Esophagus muscularis mucosa (tissue), 3 donors: ENCODE measurements at regions not wholly inside any gene's neighbourhood (a gene's known extent, or its start where the extent isn't known, plus 50 kb on each side); places are given as distances from the start of the nearest gene placed in this dataset.

Source experiments
- EP300 ChIP-seq: sonication (generic); formaldehyde crosslinking; IDR thresholded peaks from one replicate; pipeline ENCODE4 v1.6.1; 2017; ENCODE audit warnings: antibody characterized with exemption
- POLR2AphosphoS5 ChIP-seq, 2 donors: sonication (generic); formaldehyde crosslinking; IDR thresholded peaks; one replicate each; pipeline ENCODE4 v1.6.1; 2017; ENCODE audit warnings: antibody characterized with exemption in 2 of 2

DNA sequence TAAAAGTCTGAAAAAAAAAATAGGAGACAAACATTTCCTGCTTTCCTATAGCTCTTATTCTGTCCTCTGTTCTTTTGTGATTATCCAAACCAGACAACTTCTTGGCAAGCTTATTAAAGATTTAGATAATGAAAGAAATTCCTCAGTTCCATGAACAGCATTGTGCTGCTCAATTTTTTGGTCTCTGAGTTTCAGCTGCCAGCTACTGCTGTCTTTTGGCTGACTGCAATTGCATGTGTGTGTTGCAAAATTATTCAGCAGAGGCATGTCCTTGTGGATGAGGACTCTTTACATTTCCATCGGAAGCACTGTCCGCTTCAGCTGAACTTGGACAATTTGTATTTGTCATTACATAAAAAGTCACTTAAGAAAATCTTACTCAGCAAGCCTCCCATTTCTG lies 397.3 kb upstream of the RASGRP1 start:
- no peak for TF ChIP-seq POLR2AphosphoS5 (IDR thresholded peaks at IDR 0.05)
- no peak for TF ChIP-seq EP300
